NT2/D1 (cell line): ENCODE measurements at regions not wholly inside any gene's neighbourhood (a gene's known extent, or its start where the extent isn't known, plus 50 kb on each side); places are given as distances from the start of the nearest gene placed in this dataset.
"Not testable (repeated sequence)": the region's sequence is repeated elsewhere in the genome, so short reads cannot be mapped to it uniquely, and the experiment has no call there.

Source experiments
- DNase-seq: peaks from one replicate; pipeline ENCODE4 v3.0.0-alpha.2; 2011; ENCODE audit warnings: low read depth, low spot score
- H3K27me3 ChIP-seq: 2 replicates; pipeline ENCODE4 v1.6.0; 2011; ENCODE audit warnings: mild to moderate bottlenecking; ENCODE audit not compliant: insufficient read length, insufficient read depth
- H3K36me3 ChIP-seq: 2 replicates; pipeline ENCODE4 v1.6.1; 2011; ENCODE audit warnings: mild to moderate bottlenecking, low read length, mixed read lengths; ENCODE audit not compliant: insufficient read depth, insufficient read length
- H3K4me1 ChIP-seq: 2 replicates; pipeline ENCODE4 v1.5.1; 2011; ENCODE audit not compliant: insufficient read depth, insufficient read length
- H3K4me3 ChIP-seq: 2 replicates; pipeline ENCODE4 v1.5.1; 2011; ENCODE audit warnings: low read depth; ENCODE audit not compliant: insufficient read length
- H3K9ac ChIP-seq: 2 replicates; pipeline ENCODE4 v1.6.0; 2011; ENCODE audit warnings: low read depth; ENCODE audit not compliant: insufficient read length
- H3K9me3 ChIP-seq: 2 replicates; pipeline ENCODE4 v1.5.1; 2011; ENCODE audit warnings: mild to moderate bottlenecking, low read length; ENCODE audit not compliant: insufficient read depth
- SUZ12 ChIP-seq: IDR thresholded peaks from 2 replicates; pipeline ENCODE4 v1.6.1; 2011; ENCODE audit not compliant: insufficient read length, insufficient read depth; ENCODE audit errors: extremely low read depth
- YY1 ChIP-seq: IDR thresholded peaks from 2 replicates; pipeline ENCODE4 v1.6.1; 2011; ENCODE audit not compliant: insufficient read length, insufficient read depth
- ZNF274 ChIP-seq: IDR thresholded peaks from 2 replicates; pipeline ENCODE4 v1.6.1; 2011; ENCODE audit warnings: mild to moderate bottlenecking, low read depth, low read length

- DNase-seq: no peak
- Histone ChIP-seq H3K9ac (no peak overlapping the region), H3K36me3 (no peaks in the 10 kb centered on the region), H3K4me3 (no peak overlapping the region), H3K4me1 (no peaks in the 10 kb centered on the region), H3K9me3 (no peaks in the 10 kb centered on the region), H3K27me3 (no peaks in the 10 kb centered on the region)
- TF ChIP-seq SUZ12 (no peak), ZNF274 (no peak), YY1 (no peak)
Observed at GRCh38 chr7:125814100-125814499, 884.5 kb upstream of the POT1 start.

- not testable (repeated sequence) for H3K27me3 ChIP-seq, H3K9me3 ChIP-seq, H3K9ac ChIP-seq, DNase-seq, H3K4me1 ChIP-seq, H3K4me3 ChIP-seq, H3K36me3 ChIP-seq
Observed at GRCh38 chr7:125806491-125806890, 876.9 kb upstream of the POT1 start.

GRCh38 chr7:125804273-125804672 lies 874.6 kb upstream of the POT1 start:
- H3K4me1 ChIP-seq: no peaks in the 10 kb centered on the region
- no peak for TF ChIP-seq YY1
- TF ChIP-seq SUZ12: no peak
- no peak for TF ChIP-seq ZNF274
- H3K27me3 ChIP-seq: no peaks in the 10 kb centered on the region
- no peak for DNase-seq
- no peak overlapping the region for H3K4me3 ChIP-seq
- H3K9me3 ChIP-seq: no peaks in the 10 kb centered on the region
- no peak overlapping the region for H3K9ac ChIP-seq
- no peaks in the 10 kb centered on the region for H3K36me3 ChIP-seq

GRCh38 chr7:125780153-125780552 lies 850.5 kb upstream of the POT1 start:
- H3K36me3 ChIP-seq: no peaks in the 10 kb centered on the region
- no peak overlapping the region for H3K4me3 ChIP-seq
- no peak overlapping the region for H3K9ac ChIP-seq
- no peaks in the 10 kb centered on the region for H3K9me3 ChIP-seq
- no peaks in the 10 kb centered on the region for H3K4me1 ChIP-seq
- no peak for DNase-seq
- H3K27me3 ChIP-seq: no peaks in the 10 kb centered on the region
- TF ChIP-seq SUZ12: no peak
- TF ChIP-seq ZNF274: no peak
- no peak for TF ChIP-seq YY1

- Histone ChIP-seq H3K36me3 (no peaks in the 10 kb centered on the region), H3K27me3 (no peaks in the 10 kb centered on the region), H3K9ac (no peak overlapping the region), H3K4me1 (peaks cover 2% of the 10 kb centered on the region), H3K4me3 (no peak overlapping the region), H3K9me3 (no peaks in the 10 kb centered on the region)
- DNase-seq: no peak
- TF ChIP-seq ZNF274: no peak
- TF ChIP-seq YY1: no peak
- no peak for TF ChIP-seq SUZ12
Observed at GRCh38 chr7:125775317-125775716, 845.7 kb upstream of the POT1 start.

GRCh38 chr7:125773113-125773785 lies 843.6 kb upstream of the POT1 start:
- DNase-seq: no peak
- Histone ChIP-seq H3K36me3 (no peaks in the 10 kb centered on the region), H3K9me3 (no peaks in the 10 kb centered on the region), H3K4me3 (no peak overlapping the region), H3K4me1 (peaks cover 2% of the 10 kb centered on the region), H3K9ac (no peak overlapping the region), H3K27me3 (no peaks in the 10 kb centered on the region)
- TF ChIP-seq SUZ12: no peak

- Histone ChIP-seq H3K36me3 (no peaks in the 10 kb centered on the region), H3K27me3 (no peaks in the 10 kb centered on the region), H3K9ac (no peak overlapping the region), H3K4me3 (no peak overlapping the region), H3K4me1 (no peaks in the 10 kb centered on the region), H3K9me3 (no peaks in the 10 kb centered on the region)
- TF ChIP-seq YY1 (no peak), SUZ12 (no peak), ZNF274 (no peak)
- no peak for DNase-seq
Observed at GRCh38 chr7:125747966-125748365, 818.3 kb upstream of the POT1 start.

GRCh38 chr7:125746510-125746909 lies 816.9 kb upstream of the POT1 start:
- Histone ChIP-seq H3K36me3 (no peaks in the 10 kb centered on the region), H3K9ac (no peak overlapping the region), H3K9me3 (no peaks in the 10 kb centered on the region), H3K4me1 (no peaks in the 10 kb centered on the region), H3K4me3 (no peak overlapping the region), H3K27me3 (no peaks in the 10 kb centered on the region)
- no peak for TF ChIP-seq YY1
- no peak for TF ChIP-seq SUZ12
- TF ChIP-seq ZNF274: no peak
- no peak for DNase-seq
